Myocyte (in vitro differentiated cells): ENCODE measurements at regions not wholly inside any gene's neighbourhood (a gene's known extent, or its start where the extent isn't known, plus 50 kb on each side); places are given as distances from the start of the nearest gene placed in this dataset.
A peak's percentile ranks its signal among the peaks of the same experiment; 100 is the strongest.

Experiments
- DNase-seq: peaks from one replicate; pipeline ENCODE4 v3.0.0-alpha.2; 2012; ENCODE audit warnings: low read depth

DNA sequence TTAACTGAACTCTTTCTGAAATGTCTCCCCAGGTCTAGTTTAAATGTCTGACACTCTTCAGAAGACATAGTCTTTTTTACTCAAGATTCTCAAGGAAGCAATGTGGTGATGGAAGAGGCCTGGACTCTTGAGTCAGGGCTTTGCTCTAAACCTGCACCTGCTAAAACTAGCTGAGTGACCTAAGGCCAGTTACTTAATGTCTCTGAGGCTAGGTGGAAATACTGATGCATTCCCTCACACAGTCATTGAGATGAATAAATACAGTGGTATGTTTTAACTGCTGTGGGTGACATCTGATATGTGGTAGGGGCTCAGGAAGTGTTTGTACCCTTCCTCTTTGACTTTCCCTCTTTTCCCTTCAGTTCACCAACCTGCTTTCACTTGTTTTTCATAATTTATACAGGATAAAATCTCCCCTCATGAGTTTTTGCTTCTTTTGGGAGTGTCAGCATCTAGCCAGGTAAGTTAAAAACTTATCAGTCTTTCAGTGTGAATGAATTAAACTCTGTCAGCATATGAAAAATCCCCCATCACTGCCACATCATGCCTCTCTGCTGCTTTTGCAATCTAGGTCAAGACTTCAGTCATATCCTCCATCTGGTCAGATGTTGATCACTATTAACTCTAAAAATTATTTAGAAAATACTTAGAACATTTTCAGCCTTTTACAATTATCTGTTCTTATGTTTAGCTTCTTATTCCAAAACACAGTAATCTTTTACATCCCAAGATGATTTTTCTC is 178.7 kb upstream of the TNFAIP3 start:
- DNase-seq = no peak

DNA sequence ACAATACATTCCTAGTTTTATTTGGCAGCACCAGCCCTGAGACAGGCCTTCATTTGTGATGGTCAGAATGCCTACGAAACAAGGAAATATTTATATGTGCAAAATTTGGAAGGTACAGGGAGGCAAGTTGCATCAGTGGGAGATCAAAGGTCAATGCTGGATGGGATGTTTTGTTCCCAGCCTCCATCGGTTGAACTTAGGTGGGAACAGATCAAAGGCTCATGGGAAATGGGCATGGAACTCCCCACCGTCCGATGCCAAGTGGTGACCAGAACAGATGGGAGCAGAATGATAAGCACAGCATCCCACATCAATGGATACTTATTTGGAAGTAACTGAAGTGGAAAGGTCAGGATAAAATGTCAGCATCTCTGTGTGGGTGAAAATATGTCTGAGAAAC is 177.7 kb upstream of the TNFAIP3 start:
- DNase-seq = no peak

DNA sequence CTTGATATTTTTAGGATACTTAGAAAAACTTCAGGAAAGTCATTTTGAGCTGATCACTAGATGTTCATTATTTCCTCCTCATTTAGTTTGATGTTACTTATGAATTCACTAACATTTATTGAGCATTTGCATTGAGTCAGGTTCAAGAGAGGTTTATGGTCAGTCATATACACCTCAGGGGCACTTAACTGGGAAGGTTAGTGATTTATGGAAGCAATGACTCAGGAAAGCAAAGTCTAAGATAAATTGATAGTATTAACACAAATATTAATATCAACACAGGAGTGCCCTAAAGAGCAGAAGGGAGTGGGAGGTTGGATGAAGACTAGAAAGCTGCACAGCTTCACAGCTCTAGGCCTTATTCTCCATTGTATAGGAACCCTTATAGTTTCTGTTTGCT is 177.0 kb upstream of the TNFAIP3 start:
- DNase-seq = no peak

DNA sequence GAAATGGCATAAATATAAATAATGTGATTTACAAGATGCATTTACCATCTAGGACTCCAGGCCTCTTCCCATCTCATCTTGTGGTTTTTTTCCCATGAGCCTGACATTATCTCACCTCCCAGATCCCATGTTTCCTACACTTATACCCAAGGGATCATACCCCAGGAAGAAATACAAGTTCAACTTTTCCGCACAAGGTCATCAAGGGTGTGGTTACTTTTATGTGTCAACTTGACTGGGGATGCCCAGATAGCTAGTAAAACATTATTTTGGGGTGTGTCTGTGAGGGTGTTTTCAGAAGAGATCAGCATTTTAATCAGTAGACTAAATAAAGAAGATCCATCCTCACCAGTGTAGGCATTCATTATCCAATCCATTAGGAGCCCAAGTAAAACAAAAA is 176.3 kb upstream of the TNFAIP3 start:
- DNase-seq = no peak

DNA sequence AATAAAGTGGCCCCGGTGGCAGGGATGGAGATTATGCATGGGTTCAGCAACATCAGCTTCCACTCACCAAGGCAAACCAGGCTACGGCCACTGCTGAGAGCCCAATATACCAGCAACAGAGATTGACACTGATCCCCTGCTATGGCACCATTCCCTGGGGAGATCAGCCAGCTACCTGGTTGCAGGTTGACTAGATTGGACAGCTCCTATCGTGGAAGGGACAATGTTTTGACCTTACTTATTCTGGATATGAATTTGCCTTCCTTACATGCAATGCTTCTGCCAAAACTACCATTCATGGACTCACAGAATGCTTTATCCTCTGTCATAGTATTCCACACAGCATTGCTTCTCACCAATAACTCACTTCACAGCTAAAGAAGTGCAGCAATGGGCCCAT is 174.8 kb upstream of the TNFAIP3 start:
- DNase-seq = no peak

DNA sequence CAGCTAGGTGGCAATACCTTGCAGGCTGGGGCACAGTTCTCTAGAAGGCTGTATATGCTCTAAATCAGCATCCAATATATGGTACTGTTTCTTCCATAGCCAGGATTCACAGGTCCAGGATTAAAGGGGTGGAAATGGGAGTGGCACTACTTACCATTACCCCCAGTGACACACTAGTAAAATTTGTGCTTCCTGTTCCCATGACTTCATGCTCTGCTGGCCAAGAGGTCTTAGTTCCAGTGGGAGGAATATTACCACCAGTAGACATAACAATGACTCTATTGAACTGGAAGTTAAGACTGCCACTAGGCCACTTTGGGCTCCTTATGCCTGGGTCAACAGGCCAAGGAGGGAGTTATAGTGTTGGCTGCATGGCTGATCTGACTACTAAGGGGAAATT is 174.3 kb upstream of the TNFAIP3 start:
- DNase-seq = no peak

DNA sequence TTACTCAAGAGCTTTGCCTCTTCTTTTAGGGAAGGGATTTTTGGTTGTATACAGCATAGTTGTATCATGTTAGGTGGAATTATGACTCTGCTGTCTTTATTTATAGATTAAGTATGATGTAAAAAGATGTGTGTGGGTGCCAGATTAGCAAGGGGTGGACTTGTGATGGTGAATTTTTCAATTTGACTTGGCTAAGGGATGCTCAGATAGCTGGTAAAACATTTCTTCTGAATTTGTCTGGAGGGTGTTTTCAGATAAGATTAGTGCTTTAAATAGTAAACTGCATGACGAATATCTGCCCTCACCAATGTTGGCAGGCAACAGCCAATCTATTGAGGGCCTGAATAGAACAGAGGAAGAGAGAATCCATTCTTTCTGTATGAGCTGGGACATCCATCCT is 173.3 kb upstream of the TNFAIP3 start:
- no peak for DNase-seq

DNA sequence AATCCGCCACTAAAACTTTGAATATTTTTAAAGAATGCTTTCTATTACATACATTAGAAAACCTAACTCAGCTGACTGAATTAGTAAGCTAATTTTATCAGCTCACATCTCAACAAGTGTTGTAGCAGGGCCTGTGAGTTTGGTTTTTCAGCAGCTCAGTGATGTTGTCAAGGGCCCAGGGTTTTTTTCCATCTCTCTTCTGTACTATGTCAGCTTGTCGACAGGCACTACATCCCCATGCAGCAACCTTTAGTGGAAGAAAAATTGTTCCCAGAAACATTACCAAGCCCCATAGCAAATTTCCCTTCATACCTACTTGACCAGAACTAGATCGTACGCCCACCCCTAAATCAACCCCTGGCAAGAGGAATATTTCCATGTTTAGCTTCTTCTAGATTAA is 170.3 kb upstream of the TNFAIP3 start:
- no peak for DNase-seq

DNA sequence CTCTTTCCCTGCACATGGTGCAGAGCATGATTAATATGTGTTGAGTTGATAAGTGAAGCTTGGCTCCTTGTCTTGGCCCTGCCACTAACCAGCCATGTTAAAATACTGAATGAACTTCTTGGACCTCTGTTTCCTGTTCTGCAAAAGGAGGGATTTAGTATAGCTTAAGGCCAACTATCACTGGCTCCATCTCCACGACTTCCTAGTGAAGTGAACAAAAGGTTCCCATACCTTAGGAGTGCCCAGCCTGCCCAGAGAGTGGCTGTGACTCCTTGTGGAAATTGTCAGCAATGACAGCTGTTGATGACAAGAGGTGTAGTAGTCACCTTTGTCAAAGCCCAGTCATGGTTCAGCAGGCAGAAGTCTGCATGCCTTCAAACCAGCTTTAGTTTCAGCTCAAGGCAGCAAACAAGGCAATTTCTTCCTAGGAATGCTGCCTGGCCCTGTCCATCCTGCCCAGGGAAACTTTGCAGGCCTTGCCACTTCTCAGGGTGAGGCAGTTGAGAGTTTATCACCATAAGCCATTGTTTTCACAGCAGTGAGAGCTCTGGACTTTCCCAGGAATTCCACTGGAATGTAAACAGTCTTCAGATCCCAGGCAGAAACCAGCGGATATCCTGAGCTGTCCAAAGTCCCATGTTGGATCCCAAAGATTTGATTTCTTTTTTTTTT is 169.7 kb upstream of the TNFAIP3 start:
- DNase-seq = peak; percentile 74

DNA sequence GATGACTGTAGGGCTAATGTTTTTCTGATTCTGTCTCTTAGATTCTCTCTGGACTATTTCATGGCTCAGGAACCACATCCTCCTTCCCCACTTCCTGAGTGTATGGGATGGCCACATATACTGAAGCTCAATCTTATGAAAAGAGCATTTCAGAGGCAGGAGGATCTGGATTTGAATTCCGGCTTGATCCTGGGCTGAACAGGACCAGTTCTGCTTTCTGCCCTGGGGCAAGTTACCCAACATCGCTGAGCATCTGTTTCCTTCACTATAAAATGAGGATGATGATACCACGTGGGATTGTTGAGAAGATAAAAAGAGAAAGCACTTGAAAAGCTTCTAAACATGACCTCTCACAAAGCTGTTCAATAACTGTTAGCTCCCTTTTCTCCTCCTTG is 168.4 kb upstream of the TNFAIP3 start:
- no peak for DNase-seq

DNA sequence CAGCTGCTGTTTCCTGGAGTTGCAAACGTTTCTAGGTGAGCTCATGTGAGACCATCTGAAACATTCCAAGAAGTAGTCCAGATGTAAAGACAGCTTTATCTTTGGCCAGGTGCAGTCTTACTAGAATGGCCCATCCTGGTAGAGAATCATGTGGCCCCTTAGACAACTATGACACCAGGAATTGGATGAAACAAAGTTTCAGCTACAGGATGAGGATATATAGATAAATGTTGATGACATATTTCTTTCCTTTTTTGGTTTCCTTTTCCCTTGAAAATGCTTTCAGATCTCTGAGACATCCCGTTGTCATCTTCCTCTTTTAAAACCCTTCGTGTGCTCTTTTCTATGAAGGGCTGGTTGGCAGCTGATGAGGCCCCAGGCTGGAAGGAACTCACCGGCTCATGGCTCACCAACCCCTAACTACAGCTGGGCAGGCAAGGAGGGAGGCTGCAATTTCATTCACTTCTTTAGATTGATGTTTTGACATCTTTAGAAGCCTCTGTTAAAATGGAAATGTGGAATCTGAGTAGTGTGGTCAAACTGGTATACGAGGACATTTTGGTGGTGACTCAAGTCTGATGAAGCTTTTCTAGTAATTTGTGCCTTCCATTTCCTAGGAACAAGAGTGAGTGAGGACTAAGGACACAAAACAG is 167.9 kb upstream of the TNFAIP3 start:
- no peak for DNase-seq

DNA sequence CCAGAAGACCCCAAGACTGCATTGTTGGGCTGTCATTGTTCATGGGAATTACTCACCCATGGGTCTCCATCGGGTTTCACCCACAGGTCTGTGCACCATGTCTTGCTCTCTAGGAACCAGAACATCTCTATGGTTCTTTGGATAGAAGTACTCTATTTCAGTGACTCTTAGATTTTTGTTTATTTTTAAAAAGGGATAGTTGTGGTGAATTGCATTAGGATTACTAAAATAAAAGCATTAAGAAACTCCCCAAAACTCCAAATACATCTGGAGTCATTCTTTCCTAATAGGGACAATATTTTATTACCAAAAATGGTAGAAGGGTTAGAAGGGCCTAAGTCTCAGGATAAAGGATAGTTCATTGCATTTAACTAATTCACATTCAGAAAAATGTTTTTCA is 166.9 kb upstream of the TNFAIP3 start:
- DNase-seq = no peak

DNA sequence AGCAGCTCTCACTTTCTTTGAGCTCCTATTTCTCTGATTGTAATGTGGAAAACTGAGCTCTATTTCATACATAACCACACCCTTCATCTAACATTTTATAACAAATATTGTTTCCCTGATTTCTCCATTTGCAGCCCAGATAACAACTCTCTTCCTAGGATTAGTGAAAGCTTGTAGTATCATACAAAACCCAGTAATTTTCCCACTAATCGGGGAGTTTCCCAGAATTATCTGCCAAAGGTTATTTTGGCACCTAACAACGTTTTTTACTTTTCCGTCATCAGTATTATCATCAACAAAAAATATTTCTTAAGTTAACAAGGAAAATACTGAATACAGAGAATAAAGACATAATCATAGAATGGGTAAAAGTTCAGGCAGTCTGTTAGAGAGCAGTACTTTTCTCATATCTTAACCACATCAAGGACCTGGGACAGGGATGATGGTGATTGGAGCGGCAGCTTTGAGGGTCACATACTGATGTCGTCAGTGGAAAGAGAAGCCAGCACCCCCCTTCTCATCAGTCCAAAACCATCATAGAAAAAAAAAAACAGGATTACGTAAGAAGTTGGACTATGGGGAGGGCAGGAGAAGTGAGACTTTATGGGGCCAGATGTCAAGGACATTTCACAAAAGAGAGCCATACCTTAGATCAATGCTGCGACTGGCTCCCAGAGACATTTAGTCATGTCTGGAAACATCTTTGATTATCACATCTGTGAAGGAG is 166.1 kb upstream of the TNFAIP3 start:
- DNase-seq = no peak

DNA sequence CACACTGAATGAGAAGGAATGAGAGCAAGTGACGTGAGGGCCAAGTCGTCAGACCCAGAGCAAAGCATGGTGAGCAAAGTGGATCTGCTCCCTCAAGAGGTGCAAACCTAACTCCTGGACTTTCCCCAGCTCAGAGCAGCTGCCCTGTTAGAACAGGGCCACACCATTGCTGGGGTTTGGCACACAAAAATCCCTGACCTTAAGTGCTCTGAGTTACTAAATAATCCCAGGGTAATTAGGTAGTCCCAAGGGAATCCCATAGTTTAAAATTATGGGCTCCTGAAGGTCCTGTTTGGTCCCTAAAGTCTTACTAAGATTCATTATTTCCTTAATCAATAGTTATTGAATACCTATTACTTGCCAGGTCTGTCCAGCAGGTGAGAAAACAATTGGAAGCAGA is 165.1 kb upstream of the TNFAIP3 start:
- peak; percentile 65 for DNase-seq

DNA sequence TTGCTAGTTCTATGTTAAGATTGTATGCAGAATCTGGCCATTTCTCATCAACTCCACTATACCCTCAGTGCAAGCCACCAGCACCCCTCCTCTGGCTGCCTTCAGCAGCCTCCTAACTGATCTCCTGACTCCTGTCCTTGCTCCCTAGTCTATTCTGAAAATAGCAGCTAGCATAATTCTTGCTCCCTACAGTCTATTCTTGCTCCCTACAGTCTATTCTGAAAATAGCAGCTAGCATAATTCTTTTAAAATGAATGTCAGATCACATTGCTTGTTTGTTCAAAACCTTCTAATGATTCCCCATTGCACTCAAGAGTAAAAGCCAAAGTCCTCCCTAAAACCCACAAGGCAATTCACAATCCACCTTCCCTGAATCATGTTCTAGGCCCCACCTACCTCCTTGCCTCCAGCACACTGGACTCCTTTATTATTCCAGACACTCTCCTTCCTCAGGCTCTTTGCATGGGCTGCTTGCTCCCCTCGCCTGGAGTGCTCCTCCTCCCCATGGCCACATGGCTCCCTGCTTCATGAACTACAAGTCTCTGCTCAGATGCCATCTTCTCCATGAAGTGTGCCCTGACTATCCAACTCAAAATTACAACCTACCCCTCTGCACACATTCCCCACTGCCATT is 164.2 kb upstream of the TNFAIP3 start:
- peak; percentile 73 for DNase-seq

DNA sequence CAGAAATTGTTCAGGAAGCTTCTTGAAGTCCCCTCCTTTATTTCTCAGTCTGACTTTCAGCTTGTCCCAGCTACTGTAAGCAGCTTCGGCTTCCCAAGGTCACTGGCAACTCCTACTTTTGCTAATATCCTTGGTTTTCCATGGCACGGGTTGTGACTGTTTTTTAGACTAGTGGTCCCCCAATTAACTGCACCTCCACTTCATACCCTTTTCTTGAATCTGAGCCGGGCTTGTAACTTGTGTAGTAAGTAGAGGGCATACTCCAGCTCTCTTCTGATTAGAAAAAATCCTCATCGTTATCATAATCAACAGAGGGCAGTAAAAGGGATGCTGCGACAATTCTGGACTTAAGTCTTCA is 162.3 kb upstream of the TNFAIP3 start:
- no peak for DNase-seq

DNA sequence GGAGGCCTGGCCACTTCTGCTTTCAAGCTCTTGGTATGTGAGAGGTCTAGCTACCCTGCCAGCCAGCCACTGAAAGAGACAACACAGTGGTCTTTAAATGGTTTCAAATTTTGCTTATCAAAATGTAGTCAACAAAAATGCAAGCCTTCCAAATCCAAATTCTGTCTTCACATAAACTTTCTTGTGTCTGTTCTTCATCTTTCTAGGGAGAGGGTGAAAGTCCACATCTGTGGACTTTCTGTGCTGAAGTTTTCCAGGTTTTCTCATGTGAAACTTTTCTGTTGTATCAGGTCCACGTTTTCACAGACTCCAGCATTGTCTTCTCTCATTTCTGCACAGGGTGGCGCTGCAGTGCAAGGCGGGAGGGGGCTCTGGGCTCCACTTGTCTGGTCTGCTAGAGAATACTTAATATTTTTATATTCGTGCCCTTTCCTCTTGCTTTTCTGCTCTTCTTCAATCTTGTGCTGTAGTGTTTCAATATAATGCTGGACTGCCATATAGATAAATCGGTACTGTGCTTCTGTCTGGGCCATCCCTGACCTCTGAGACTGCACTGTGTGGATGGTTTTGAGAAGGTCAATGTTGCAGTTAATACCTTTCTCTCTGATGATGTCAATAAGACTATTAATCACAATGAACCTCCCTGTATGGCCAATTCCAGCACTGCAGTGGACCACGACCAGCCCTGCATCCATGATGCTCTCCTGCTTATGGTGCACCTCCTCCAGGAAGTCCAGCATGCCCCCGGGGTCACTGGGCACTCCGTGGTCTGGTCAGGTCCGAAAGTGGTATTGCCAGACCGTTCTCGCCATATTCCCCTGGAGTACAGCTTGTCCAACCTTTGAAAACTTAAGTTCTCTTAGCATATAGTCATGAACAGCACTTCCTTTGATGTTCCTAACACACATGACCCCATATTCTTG is 161.6 kb upstream of the TNFAIP3 start:
- peak; percentile 78 for DNase-seq

DNA sequence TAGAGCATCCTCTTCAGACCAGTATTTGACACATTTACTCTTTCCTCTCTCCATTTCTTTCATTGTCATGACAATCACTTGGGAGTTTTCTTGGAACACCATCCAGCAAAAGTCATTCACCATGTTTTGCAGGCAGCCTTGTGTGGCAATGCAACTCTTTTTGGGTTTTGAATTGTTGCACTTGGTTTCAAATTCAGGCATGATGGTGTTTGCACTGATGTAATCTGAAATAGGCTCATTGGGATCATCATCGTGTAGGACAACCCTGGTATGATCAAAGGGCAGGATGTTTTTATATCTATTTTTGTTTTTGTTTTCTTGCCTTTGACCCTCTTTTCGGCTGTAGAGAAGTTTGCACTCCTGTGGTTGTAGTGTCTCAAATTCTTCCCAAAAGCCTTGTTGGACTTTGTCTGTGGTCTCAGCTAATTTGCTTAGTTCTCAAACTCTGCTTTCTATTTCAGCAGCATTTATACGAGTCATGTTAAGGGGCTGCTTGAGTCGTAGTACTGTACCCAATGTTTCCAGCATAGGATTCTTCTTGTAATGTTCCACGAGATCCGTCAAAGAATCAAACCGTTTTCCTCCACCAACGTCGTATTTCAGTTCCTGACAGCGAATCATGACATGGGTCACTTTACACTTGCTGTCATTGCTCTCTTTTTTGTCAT is 160.8 kb upstream of the TNFAIP3 start:
- DNase-seq = no peak

DNA sequence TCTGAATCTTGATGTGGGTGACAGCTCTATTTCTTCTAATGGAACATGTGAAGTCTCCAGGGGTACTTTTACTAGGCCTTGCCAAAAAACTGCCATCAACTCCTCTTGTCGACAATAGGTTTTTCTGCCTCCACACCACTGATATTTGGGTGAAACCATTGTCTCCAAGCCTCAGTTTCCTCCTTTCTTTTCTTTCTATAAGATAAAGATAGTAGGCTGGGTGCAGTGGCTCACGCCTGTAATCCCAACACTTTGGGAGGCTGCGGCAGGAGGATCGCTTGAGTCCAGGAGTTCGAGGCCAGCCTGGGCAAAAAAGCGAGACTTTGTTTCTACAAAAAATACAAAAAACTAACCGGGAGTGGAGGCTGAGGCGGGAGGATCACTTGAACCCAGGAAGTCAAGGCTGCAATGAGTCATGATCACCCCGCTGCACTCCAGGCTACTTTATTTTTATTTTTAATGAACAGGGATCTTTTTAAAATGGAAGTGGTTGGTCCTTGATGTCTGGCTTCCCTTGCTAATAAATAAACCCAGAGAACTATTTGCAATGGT is 159.9 kb upstream of the TNFAIP3 start:
- no peak for DNase-seq
